Common myeloid progenitor, CD34-positive (primary cell): ENCODE measurements at regions not wholly inside any gene's neighbourhood (a gene's known extent, or its start where the extent isn't known, plus 50 kb on each side); places are given as distances from the start of the nearest gene placed in this dataset.

ENCODE experiments used
- CTCF ChIA-PET: fragments of 350-600 bp; sonication (Branson Sonifier 250); formaldehyde crosslinking; loops from one replicate; lab custom pipeline; 2021; ENCODE audit warnings: antibody characterized with exemption; lab: Charles Lee
- POLR2A ChIA-PET: fragments of 350-600 bp; sonication (Branson Sonifier 250); formaldehyde crosslinking; loops from one replicate; lab custom pipeline; 2021; ENCODE audit warnings: antibody characterized with exemption; lab: Charles Lee
- DNase-seq, 3 donors: peaks; one replicate each; pipeline versions ENCODE4 v3.0.0 to v3.0.0-alpha.2; 2013
- H3K27ac ChIP-seq, 2 experiments: 1 replicate in 1 of 2; 2 replicates in 1 of 2; pipeline ENCODE4 v1.7.0; 2013; ENCODE audit warnings: inconsistent platforms in 2 of 2, low read length in 2 of 2, mild to moderate bottlenecking in 2 of 2, low read depth in 1 of 2, moderate library complexity in 1 of 2; ENCODE audit not compliant: severe bottlenecking in 2 of 2, insufficient read depth in 1 of 2, poor library complexity in 1 of 2
- H3K27me3 ChIP-seq, 5 experiments: replicated peaks in 2 of 5; 1 replicate in 3 of 5; 2 replicates in 2 of 5; pipeline versions ENCODE4 v1.6.1 to v1.7.0; 2013; ENCODE audit warnings: low read length in 4 of 5, mild to moderate bottlenecking in 2 of 5, moderate library complexity in 2 of 5, inconsistent platforms in 1 of 5; ENCODE audit not compliant: insufficient read depth in 5 of 5, control insufficient read depth in 4 of 5
- H3K36me3 ChIP-seq, 4 experiments: 1 replicate in 2 of 4; 2 replicates in 2 of 4; pipeline versions ENCODE4 v1.6.1 to v1.7.0; 2013; ENCODE audit warnings: low read length in 3 of 4, control low read depth in 1 of 4, mild to moderate bottlenecking in 1 of 4; ENCODE audit not compliant: control insufficient read depth in 4 of 4, insufficient read depth in 4 of 4
- H3K4me1 ChIP-seq, 4 experiments: 1 replicate in 3 of 4; 2 replicates in 1 of 4; pipeline versions ENCODE4 v1.6.1 to v1.7.1; 2013; ENCODE audit warnings: low read length in 3 of 4, mild to moderate bottlenecking in 3 of 4, control low read depth in 1 of 4, inconsistent platforms in 1 of 4, moderate library complexity in 1 of 4; ENCODE audit not compliant: control insufficient read depth in 4 of 4, insufficient read depth in 4 of 4; ENCODE audit errors: control extremely low read depth in 1 of 4
- H3K4me3 ChIP-seq, 7 experiments: 1 replicate in 4 of 7; 2 replicates in 3 of 7; pipeline versions ENCODE4 v1.5.1 to v1.7.0; 2013; ENCODE audit warnings: mild to moderate bottlenecking in 7 of 7, low read length in 6 of 7, moderate library complexity in 6 of 7, inconsistent platforms in 2 of 7, low read depth in 2 of 7, control low read depth in 1 of 7; ENCODE audit not compliant: insufficient read depth in 4 of 7, control insufficient read depth in 1 of 7; ENCODE audit errors: extremely low read depth in 1 of 7
- H3K9me3 ChIP-seq, 5 experiments: 1 replicate in 4 of 5; 2 replicates in 1 of 5; pipeline versions ENCODE4 v1.6.1 to v1.7.1; 2013; ENCODE audit warnings: low read length in 4 of 5, mild to moderate bottlenecking in 2 of 5, inconsistent platforms in 1 of 5, low read depth in 1 of 5, moderate library complexity in 1 of 5; ENCODE audit not compliant: control insufficient read depth in 4 of 5, insufficient read depth in 2 of 5; ENCODE audit errors: control extremely low read depth in 1 of 5
- WGBS: methylation state at CpG from one replicate; pipeline ENCODE4 v1.1.5; 2013; ENCODE audit not compliant: insufficient coverage; 5-methylcytosine and 5-hydroxymethylcytosine counted together

DNA sequence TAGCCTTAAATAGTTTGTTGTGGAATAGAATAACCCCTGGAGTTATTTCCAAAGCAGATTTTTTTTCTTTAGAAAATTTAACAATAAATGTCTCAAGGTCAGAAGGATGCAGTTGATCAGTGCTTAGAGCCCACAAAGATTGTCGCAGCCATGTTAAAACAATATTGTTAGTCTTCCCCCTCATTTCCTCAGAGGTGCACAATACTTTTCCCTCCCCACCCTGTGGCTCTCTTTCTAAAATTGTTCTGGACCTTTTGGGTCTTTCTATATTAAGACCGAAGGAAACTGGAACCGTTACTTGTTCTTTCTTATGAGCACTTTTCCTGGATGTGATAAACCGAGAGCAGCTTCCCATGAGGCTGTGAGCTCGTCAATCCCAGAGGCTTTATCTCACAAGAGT is 333.7 kb downstream of the HLX start:
- no peak overlapping the region for H3K4me3 ChIP-seq
- no peaks in the 10 kb centered on the region for H3K27me3 ChIP-seq
- H3K9me3 ChIP-seq, result peaks cover 0 to 3% (median 0%) of the 10 kb centered on the region in 5 experiments
- no peaks in the 10 kb centered on the region for H3K36me3 ChIP-seq
- no peak overlapping the region for H3K27ac ChIP-seq
- no peak for DNase-seq
- H3K4me1 ChIP-seq, result no peaks in the 10 kb centered on the region
- POLR2A ChIA-PET, result no interaction called here
- 90% methylated on average over 3 of the region's 5 CpGs for WGBS
- CTCF ChIA-PET, result no interaction called here

DNA sequence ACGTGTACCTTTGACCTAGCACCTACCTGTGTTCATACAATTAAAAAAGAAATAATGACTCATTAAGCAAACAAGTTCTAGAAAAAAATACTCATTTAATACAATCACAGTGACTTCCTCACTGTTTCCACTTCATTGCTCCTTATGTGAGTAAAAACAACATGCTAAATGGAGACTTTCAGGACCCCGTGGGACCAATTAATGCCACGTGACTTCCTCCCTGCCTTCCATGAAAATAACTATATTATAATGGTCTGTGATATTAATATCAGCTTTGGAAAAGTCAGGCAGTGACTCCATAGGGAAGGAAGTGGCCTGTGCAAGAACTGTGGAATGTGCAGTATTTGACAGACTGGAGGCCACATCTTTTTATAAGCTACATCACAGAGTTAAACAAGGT is 337.8 kb downstream of the HLX start:
- CTCF ChIA-PET, result no interaction called here
- Histone ChIP-seq H3K4me1 (no peaks in the 10 kb centered on the region), H3K27ac (no peak overlapping the region), H3K27me3 (no peaks in the 10 kb centered on the region), H3K4me3 (no peak overlapping the region), H3K36me3 (no peaks in the 10 kb centered on the region), H3K9me3 (peaks cover 0 to under 1% (median 0%) of the 10 kb centered on the region in 5 experiments)
- POLR2A ChIA-PET, result no interaction called here
- DNase-seq, result no peak
- no CpG with 5 or more reads among the region's 3 CpGs for WGBS

DNA sequence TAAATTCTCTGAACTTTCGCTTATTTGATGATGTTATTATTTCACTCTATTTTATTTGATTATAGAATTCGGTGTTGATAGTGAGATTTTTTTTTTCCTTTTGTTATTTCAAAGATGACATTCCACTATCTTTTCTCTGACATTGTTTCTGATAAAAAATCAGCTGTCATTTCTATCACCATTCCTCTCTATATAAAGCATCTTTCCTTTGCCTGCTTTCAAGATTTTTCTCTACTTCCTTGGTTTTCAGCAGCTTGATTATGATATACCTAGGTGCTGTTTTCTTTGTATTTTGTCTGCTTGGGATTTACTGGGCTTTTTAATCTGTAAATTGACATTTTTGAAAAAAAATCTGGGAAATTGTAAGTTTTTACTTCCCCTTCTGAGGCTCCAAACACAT is 344.0 kb downstream of the HLX start:
- Histone ChIP-seq H3K36me3 (no peaks in the 10 kb centered on the region), H3K27ac (no peak overlapping the region), H3K4me3 (no peak overlapping the region), H3K9me3 (peaks cover 0 to 26% (median 3%) of the 10 kb centered on the region in 5 experiments), H3K27me3 (no peaks in the 10 kb centered on the region), H3K4me1 (peaks cover 0 to 2% (median under 1%) of the 10 kb centered on the region in 4 experiments)
- no CpG with 5 or more reads among the region's 2 CpGs for WGBS
- DNase-seq, result no peak
- POLR2A ChIA-PET, result no interaction called here
- CTCF ChIA-PET, result no interaction called here

DNA sequence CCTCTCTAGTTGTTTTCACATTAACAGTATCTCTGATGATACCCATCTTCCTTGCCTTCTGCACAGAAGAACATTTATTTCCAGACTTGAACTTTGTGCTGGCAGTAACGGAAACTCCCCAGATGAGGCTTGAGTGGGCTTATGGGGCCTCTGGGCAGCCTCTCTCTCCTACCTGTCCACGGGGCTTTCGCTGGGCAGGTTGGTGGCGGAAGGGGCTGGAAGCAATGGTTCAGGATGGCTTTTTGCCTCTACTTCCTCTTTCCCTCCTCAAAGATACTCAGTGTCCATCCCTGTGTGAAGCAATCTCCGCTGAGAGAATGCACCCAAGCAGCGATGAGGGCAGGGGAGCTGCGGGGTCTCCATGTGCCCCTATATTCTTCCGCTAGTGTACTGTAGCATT is 348.2 kb downstream of the HLX start:
- ChIA-PET CTCF (no interaction called here), POLR2A (no interaction called here)
- 92% methylated on average over 8 of the region's 8 CpGs for WGBS
- no peak for DNase-seq
- H3K4me3 ChIP-seq, result no peak overlapping the region
- H3K27me3 ChIP-seq, result no peaks in the 10 kb centered on the region
- peaks cover 0 to 12% (median 5%) of the 10 kb centered on the region in 4 experiments for H3K4me1 ChIP-seq
- no peaks in the 10 kb centered on the region for H3K36me3 ChIP-seq
- H3K9me3 ChIP-seq, result peaks cover 0 to 22% (median 3%) of the 10 kb centered on the region in 5 experiments
- no peak overlapping the region for H3K27ac ChIP-seq

DNA sequence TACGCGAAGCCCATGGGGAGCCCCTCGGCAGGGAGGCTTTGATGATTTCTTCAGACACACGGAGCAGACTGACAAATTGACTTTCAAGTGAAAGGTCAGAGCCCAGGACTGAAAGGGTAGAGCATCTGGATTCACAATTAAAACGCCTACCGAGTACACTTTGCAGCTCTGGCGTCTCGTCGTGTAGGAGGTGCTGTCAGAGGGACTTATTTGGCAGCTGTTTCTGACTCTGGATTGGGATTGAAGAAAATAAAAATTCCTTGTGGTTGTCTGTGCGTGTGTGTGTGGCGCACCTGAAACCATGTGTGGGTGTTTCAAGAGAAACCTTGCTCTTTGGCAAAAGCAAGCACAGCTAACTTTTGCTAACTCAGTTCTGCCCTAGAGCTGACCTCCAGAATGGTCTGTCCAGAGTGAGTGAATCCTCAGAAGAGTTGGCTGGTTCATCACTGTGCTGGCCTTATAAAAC is 348.7 kb downstream of the HLX start:
- CTCF ChIA-PET, result interaction anchor here (1.5 kb wide), 1 partner anchor 207 kb away, joined by 6 read pairs; no protein-coding TSS in a partner anchor

DNA sequence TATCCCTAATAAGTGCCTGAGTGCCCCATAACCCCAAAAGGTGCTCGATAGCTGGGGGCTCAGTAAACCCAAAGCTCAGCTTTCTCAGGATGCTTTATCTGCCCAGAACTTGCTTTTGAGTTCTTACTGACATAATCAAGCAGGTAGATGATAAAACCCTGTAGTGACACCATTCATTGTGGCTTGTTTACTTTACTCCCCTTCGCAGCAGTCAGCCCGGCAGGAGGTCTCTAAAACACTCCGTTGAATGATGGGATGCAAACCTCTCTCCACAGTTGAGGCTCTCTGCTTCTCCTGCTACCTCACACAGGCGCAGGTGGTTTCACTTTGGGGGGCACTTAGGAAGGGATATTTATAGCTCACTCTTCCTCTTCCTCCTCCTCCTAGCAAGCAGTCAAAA is 349.4 kb downstream of the HLX start:
- H3K9me3 ChIP-seq, result peaks cover 0 to 19% (median 3%) of the 10 kb centered on the region in 5 experiments
- ChIA-PET CTCF (interaction anchor here (0.9 to 1.5 kb wide), 2 partner anchors 25 to 207 kb away, joined by 3 to 6 read pairs; no protein-coding TSS in a partner anchor), POLR2A (no interaction called here)
- DNase-seq, result peak in 1 of 3 donors; percentile 22
- no peaks in the 10 kb centered on the region for H3K27me3 ChIP-seq
- peaks cover 0 to 12% (median 5%) of the 10 kb centered on the region in 4 experiments for H3K4me1 ChIP-seq
- no peak overlapping the region for H3K27ac ChIP-seq
- no peaks in the 10 kb centered on the region for H3K36me3 ChIP-seq
- peak overlapping the region in 3 of 7 experiments; percentile 25 to 60 (median 31) for H3K4me3 ChIP-seq
- 38% methylated on average over 1 of the region's 5 CpGs for WGBS

More for the DNA sequence above, 348.7 kb downstream of the HLX start:
- peaks cover 0 to 12% (median 5%) of the 10 kb centered on the region in 4 experiments for H3K4me1 ChIP-seq
- POLR2A ChIA-PET, result no interaction called here
- peaks cover 0 to 19% (median 3%) of the 10 kb centered on the region in 5 experiments for H3K9me3 ChIP-seq
- H3K27ac ChIP-seq, result no peak overlapping the region
- 91% methylated on average over 11 of the region's 11 CpGs for WGBS
- H3K4me3 ChIP-seq, result no peak overlapping the region
- no peaks in the 10 kb centered on the region for H3K36me3 ChIP-seq
- no peaks in the 10 kb centered on the region for H3K27me3 ChIP-seq
- no peak for DNase-seq

DNA sequence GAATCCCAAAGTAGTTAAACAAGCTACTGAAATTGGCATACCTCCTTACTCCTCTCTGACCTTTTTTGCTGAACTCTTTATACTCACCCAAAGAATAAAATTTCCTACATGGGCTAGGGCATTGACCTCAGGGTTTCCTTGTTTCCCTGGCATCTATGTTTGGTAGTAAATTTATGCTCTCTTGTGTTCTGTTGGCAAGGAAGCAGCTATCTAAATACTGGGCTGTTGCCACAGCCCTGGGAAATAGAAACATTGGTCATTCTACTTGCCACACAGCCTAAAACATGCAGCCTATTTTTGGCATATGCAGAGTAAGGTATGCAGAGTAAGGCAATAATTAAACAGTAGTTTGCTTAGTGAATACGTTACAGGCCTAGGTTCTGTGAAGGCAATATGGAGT is 351.4 kb downstream of the HLX start:
- WGBS, result no CpG with 5 or more reads among the region's 1 CpG
- Histone ChIP-seq H3K4me1 (peaks cover 0 to 12% (median 5%) of the 10 kb centered on the region in 4 experiments), H3K4me3 (no peak overlapping the region), H3K36me3 (no peaks in the 10 kb centered on the region), H3K9me3 (peaks cover 0 to 2% (median 0%) of the 10 kb centered on the region in 5 experiments), H3K27ac (no peak overlapping the region), H3K27me3 (no peaks in the 10 kb centered on the region)
- ChIA-PET CTCF (no interaction called here), POLR2A (no interaction called here)
- peak in 1 of 3 donors; percentile 19 for DNase-seq
